Activated CD4-positive, alpha-beta T cell treated with anti-CD3 and anti-CD28 coated beads for 24 hours (primary cell): ENCODE measurements at regions not wholly inside any gene's neighbourhood (a gene's known extent, or its start where the extent isn't known, plus 50 kb on each side); places are given as distances from the start of the nearest gene placed in this dataset.
"Not testable (repeated sequence)": the region's sequence is repeated elsewhere in the genome, so short reads cannot be mapped to it uniquely, and the experiment has no call there.

Source experiments
- DNase-seq, 2 donors: peaks; one replicate each; pipeline ENCODE4 v3.0.0-alpha.2; 2020; ENCODE audit warnings: low read depth in 2 of 2

DNA sequence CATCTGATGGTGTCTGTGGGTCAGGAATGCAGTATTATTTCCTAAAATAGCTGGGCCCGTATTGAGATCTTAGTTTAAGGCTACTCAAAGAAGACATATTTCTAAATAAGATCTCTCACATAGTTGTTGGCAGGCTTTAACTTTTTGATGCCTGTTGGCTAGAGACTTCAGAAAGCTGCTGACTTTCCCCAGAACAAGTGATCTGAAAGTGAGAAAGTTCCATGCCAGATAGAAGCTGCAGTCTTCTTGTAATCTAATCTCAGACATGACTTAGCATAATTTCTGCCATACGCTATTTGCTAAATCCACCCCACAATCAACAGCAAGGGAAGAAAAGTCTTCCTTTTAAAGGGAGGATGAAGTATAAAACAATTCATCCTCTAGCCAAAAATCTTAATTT lies 867.1 kb downstream of the IGSF11 start:
- no peak for DNase-seq

DNA sequence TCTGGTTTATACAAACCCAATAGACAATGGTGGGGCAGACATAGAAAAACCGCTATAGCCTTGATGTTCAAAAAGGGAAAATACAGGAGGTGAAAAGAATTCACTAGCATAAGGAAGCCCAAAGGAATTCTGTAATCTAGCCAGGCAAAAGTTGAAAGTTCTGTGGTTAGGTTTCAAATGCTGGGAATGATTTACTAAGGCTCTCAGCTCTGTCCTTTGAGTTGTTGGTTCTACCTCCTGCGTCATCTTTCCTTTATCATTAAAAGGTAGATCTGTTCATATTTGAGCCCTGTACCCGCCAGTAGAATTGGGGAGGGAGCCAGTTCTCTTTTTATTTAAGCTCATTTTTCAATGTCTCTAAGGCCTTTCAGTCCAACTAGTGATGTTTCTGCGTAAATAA lies 866.5 kb downstream of the IGSF11 start:
- no peak for DNase-seq

DNA sequence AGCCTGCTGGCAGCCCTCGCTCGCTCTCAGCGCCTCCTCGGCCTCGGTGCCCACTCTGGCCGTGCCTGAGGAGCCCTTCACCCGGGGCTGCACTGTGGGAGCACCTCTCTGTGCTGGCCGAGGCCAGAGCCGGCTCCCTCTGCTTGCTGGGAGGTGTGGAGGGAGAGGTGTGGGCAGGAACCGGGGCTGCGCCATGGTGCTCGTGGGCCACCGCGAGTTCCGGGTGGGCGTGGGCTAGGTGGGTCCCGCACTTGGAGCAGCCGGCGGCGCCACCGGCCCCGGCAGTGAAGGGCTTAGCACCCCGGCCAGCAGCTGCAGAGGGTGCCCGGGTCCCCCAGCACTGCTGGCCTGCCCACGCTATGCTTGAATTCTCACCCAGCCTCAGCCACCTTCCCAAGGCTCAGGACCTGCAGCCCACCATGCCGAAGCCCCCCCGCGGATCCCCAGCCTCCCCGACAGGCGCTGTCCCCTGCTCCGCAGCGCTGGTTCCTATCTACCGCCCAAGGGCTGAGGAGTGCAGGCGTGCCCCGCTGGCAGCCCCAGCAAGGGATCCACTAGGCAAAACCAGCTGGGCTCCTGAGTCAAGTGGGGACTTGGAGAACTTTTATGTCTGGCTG lies 863.3 kb downstream of the IGSF11 start:
- no peak for DNase-seq

DNA sequence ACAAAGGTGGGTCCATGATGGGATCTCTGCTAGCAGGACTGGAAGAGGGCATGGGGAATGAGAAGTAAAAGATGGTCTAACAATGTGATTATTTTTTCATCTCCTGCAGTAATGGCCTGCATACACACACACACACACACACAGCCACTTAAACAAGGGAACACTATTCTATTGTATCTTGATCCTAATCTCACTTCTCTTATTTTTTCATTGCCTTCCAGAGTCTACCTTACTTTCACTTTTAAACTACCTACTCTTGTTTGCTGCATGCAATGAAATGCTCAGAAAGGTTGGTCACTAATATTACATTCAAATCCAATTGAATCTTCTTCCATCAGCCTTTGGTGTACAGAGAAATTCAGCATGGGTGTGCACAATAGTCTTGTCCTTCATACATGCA lies 853.8 kb downstream of the IGSF11 start:
- DNase-seq = no peak

DNA sequence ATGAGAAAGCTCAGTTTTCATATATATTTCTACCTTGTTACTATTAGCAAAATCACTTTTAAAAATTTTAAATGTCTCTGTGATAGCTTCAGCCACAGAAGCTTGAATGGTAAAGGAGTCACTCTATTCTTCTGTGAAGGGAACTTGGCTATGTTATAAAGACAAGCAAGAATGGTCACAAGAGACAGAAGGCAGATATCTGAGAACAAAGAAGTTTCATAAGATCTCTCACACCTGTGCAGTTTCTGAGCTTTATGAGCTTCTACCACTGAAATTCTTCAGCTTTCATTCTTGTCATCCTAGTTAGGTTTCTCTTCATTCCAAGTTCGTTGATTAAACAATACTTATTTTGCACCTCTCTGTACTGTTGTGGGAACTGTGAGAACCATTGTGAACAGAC lies 853.4 kb downstream of the IGSF11 start:
- DNase-seq = no peak

DNA sequence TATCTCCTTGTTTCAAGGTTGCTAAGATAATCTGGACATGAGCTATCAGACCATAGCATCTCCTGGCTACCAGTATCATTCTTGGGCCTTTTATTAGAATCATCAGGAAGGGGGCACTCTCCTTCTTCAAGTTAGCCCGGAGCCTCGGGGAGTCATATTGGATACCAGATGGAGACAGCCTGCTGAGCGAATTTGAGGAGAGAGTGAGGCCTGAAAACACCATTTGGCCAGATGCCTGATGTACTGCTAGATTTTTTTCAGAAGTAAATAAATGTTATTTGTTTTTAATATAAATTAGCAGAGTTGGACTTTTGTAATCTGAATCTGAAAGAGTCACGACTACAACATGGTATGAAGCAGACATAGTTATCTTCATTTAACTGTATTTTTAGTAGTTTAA lies 848.6 kb downstream of the IGSF11 start:
- DNase-seq = no peak

DNA sequence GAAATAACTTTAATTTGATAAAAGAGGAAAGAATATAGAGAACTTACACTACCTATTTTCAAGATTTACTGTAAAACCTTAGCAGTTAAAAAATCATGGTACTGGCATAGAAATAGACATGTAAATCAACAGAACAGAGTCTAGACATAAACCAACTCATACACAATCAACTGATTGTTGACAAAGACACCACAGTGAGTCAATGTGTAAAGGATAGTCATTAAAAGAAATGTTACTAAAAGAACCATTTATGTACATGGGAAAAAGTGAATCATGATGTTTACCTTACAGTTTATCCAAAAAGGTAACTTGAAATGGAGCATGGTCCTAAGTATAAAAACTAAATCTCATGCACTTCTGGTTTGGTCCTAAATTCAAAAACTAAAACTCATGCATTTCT lies 847.4 kb downstream of the IGSF11 start:
- no peak for DNase-seq

DNA sequence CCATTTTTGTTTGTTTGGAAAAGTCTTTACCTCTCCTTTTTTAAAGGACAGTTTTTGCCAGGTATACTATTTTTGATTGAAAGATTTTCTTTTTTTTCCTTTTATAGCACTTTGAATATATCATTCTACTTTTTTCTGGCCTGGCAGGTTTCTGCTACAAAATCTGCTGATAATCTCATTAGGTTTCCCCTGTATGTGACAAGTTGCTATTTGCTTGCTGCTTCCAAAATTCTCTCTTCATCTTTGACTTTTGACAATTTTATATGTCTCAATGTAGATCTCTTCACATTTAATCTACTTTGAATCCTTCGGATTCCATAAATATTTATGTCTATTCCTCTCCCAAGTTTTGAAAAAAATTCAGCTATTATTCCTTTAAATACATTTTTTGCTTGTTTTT lies 838.5 kb downstream of the IGSF11 start:
- DNase-seq = no peak

DNA sequence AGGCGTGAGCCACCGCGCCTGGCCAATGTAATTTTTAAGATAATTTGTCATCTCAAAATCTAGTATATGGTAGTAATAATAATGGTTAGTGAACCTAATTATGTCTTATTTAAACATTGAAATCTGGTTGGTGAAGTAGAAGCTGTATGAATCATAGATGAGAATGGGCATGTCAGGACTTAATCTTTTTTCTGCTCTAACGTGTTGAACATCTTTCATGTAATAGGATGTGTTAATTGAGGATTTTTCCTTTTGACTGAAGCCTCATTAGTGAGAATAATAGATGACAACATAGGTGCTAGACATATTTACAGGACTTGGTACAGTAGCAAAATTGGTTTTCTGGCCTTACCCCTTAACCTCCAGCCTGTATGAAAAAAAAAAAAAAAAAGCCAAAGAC lies 835.6 kb downstream of the IGSF11 start:
- no peak for DNase-seq

DNA sequence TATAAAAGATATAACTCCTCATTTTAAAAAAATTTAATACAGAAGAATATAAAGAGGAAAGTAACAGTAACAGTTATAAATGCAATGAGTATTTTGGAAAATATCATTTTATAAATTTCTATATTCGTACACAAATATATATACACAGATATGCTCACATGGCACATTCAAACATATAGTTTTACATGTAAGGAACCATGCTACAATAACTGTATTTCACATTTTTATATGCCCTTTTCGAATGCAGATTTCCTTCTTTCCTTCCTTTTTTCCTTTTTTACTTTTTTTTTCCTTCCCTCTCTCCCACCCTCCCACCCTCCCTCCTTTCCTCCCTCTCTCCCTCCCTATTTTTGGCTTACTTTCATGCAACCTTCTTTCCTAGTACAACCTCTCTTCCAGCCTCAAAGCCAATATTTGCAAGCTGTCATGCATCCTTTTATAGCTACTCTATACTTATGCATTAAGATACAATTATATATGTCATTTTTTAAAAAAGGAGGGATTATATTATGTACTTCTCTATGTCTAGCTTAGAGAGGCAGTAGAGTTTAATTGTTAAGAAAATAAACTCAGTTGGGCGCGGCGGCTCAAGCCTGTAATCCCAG lies 830.5 kb downstream of the IGSF11 start:
- DNase-seq = no peak

DNA sequence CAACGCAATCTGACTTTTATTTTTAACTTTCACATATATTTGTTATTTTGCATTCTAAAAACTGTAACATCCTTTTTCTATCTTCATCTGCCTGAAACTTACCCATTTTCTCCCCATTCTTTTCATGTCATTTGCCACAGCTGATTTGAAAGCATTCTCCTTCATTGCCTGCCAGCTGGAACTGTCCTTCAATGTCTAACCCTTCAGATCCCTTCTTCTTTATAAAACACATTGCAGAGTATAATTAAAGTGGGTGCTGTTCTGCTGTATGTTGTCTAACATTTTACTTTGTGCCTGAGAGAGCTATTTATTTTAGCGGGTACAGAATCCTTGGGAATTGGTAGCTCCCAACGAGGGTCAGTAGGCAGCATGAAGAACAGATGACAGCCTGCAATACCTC lies 827.4 kb downstream of the IGSF11 start:
- DNase-seq = no peak

DNA sequence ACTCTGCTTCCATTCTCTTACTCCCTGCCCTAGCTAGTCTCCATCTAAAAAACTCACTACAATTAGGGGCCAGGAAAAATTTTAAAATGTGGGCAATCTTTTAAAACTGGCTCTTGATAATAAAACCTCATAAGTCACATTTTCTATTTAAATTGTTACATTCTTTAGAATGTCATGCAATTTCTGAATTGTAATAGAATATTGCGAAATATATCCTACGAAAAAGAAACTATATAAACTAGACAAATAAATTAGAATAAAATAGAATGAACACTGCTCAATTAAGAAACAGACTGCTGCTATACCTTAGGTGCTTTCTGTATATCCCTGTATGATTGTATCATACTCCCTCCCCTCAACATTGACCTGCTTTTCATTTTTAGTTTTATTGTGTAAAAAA lies 826.0 kb downstream of the IGSF11 start:
- DNase-seq = no peak

DNA sequence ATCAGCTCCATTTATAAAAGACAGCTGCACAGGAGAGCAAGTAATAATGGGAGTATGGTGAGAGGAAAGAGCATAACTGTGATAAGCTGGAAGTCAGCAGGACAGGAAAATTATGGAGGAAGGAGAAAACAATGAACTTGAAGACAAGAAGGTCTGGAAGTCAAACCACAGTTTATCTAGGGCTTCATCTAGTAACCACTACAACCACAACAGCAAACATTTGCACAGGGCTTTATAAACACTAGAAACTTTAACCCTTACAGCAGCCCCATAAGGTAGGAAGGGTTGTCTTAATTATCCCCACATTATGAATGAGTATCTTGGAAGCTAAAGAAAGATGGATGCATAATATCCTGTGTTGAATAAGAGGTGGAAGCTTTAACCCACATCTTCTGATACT lies 820.8 kb downstream of the IGSF11 start:
- no peak for DNase-seq

DNA sequence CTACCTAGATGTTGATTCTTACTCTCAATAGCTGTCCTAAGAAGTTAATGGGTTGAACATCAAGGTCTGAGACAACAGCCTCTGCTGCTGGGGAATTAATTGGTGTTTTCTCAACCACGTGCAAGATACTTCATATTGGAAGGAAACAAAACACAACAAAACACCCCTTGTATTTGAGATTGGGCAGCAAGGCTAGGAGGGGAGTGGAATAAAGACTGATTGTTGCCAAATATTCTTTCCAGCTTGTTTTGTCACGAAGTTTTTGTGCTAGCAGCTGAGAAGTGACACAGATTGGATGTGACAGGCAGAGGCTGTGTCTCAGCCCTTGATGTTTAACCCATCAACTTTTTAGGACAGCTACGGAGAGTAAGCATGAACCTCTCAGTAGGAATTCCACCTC lies 808.4 kb downstream of the IGSF11 start:
- no peak for DNase-seq

DNA sequence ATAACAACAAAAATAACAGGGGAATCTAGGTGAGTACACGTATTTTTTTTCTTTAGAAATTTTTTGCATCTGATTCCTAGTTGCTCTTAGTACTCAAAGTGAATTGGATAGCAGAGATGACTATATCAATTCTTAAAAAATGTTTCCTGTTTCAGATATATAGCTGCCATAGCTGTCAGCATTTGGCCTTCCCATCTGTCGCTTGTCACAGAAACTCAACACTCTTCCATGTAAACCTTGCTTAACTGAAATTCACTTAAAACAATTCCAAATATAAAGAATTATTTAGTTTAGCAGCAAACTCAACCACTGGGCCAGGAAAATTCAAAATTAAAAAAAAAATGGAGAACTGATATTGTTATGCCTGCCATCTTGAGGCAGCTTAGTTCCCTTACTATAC lies 807.5 kb downstream of the IGSF11 start:
- DNase-seq = no peak

DNA sequence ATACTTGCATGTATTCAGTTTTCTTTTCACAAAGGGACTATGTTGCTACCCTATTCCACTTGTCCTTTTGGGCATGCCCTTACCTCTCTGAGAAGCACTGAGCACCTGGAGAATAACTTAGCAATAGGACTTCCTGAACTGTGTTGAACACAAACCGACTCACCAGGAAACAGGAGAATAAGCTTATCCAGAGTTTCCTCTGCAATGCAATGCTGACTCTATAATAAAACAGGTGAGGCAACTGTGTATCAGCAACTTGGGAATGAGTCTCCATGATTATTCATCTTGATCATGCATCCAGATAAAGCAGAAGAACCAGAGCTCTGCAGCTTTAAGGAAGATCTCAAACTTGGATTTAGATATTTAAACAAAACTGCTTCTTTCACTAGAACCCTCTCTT lies 806.5 kb downstream of the IGSF11 start:
- no peak for DNase-seq

DNA sequence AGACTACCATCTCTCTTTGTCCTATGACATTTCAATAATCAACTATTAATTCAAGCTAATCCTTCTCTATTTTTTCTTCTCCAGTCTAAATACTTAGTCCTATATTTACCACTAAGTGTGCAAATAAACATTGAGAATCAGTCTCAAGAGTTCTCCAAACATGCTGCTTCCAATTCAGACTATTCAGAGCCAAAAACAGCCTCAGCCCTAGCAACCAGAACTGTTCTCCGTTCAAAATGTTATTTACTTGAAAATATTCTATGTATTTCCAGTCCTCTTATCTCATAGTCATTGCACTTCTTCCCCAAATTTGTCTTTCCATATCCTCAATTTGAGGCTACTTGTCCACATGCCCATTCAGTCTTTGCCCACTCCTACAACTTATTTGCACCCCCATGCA lies 805.5 kb downstream of the IGSF11 start:
- no peak for DNase-seq

DNA sequence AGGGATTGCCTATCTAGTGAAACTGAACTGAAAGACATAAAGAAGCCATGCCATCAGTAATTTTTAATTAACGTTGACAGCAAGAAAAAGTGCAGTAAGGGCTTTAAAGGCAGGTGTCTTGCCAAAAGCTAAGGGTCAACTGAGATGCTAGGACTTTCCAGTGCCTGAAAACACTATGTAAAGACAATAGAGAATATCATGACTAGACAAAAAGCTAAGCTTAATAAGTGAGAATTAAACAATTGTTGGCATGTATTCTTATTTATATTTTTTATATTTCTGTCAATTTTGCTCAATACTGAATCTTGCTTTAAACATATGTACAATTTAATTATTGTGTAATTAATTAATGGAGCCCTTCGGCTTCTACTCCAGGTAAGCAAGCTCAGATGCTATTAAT lies 803.1 kb downstream of the IGSF11 start:
- no peak for DNase-seq

DNA sequence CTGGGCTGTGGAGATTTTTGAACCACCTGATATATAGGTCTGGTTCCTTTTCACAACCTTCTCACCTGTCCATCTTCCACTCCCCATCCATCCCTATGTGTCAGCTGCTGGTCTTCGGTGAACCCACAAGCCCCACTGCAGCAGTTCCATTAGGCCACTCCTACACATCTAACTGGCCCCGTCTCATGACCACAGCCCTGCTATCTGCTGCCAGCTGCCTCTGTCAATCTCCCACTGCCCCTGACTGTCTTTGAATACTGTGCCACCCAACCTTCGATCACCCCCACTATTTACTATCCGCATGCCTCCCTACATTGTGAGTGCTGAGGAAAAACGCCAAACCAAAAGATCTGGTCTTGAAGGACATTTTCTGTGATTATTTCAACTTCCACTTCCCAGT lies 795.4 kb downstream of the IGSF11 start:
- DNase-seq = no peak

DNA sequence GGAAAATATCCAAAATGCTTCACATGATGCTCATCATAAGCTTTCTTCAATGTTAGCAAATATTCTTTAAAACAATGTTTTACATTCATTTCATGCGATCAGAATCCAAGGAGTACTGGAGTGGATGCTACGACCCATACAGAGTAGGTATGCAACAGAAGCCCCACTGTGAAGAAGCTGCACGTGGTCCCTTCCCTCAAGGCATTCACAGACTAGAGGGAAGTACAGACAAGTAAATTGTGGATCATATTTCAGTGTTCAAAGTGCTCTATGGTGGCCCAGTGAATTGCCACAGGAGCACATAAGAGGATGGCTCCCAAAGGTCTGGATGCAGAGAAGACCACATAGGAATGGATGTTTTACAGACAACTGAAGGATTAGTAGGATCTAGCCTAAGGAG lies 789.9 kb downstream of the IGSF11 start:
- no peak for DNase-seq

DNA sequence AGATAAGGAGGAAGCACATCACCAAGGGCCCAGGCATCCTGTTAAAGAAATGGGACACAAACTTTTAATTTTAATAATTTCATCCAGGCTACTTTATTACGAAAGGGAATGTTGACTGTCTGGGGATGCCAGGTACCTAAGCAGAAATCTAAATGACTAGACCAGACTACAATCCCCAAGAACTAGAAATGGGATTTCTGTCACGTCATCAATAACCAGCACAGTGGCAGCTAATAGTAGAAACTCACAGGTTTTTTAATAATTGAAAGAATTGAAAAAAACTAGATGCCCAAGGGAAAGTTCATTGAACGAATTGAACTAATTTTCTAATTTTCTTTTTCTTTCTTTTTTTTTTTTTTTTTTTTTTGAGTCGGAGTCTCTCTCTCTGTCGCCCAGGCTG lies 789.3 kb downstream of the IGSF11 start:
- DNase-seq = no peak

DNA sequence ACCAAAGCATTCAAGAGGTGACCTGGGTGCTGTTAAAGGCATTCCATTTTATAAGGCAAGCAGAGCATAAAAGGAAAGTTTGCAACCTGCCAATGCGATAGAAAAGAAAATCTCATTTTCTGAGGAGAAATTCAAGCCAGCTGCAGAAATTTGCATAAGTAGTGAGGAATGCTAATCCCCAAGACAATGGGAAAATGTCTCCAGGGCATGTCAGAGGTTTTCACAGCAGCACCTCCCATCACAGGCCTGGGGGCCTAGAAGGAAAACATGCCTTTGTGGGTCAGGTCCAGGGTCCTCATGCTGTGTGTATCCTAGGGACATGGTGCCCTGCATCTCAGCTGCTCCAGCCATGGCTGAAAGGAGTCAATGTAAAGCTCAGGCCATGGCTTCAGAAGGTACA lies 775.8 kb downstream of the IGSF11 start:
- not testable (repeated sequence) for DNase-seq

DNA sequence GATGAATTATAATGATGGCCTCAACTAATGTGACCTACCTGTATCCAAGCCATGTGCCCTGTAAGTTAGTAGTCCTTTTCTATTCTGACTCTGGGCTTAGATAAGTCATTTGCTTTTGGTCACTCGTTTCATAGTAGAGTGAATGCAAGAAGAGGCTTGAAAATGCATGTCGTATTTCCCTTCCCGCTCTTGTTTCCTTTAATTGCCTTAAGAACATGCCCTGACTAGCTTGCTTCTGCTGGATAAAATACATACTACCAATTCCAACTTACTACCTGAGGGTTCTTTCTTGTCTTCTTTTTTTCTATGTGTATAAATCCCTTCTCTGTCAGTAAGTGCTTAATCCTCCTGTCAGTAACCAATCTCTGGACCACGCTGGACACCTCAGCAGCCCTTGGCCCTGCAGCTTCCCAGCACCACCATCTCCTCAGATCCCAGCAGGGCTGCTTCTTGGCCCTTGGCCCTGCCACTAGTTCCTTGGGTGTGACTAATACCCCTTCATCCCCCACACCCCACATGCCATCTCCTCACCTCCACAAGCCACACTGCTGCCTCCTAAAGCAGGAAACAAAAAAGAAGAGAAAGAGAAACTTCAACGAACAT lies 771.7 kb downstream of the IGSF11 start:
- DNase-seq = no peak

DNA sequence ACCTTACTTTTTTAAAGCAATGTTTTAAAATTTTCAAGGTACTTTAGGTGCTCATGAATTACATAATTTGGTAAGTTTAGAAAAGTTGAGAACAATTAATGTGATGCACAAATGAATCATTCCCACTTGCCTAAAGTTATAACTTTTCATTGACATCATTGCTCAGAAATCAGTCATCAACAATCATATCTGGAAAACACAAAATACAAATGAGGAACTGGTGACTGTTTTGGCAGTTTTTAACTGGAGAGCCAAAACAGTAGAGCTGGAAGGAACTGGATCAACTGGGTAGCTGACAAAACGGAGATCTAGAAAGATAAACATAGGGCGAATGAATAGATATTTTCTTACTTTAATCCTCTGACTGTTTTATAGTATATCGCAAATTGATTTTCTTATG lies 767.1 kb downstream of the IGSF11 start:
- no peak for DNase-seq
